SK-N-SH treated with all-trans-retinoic acid at 6 μM for 48 hours (cell line): ENCODE measurements at regions not wholly inside any gene's neighbourhood (a gene's known extent, or its start where the extent isn't known, plus 50 kb on each side); places are given as distances from the start of the nearest gene placed in this dataset.

Experiments
- ARNTL ChIP-seq: fragments of 450-650 bp; formaldehyde crosslinking; IDR thresholded peaks from 2 replicates; pipeline ENCODE4 v1.5.0; 2020; ENCODE audit warnings: low read depth, mild to moderate bottlenecking, moderate library complexity, borderline replicate concordance
- BACH2 ChIP-seq: fragments of 250-450 bp; sonication (Bioruptor Pico); IDR thresholded peaks from 2 replicates; pipeline ENCODE4 v1.9.0; 2021; ENCODE audit warnings: mild to moderate bottlenecking, borderline replicate concordance
- CSDC2 ChIP-seq: fragments of 250-450 bp; sonication (Bioruptor Pico); IDR thresholded peaks from 2 replicates; pipeline ENCODE4 v1.5.0; 2020; ENCODE audit warnings: mild to moderate bottlenecking, moderate library complexity
- GLIS3 ChIP-seq: fragments of 250-450 bp; sonication (Bioruptor Pico); IDR thresholded peaks from 2 replicates; pipeline ENCODE4 v1.5.0; 2020; ENCODE audit warnings: mild to moderate bottlenecking, moderate library complexity
- ISL1 ChIP-seq: fragments of 250-450 bp; sonication (Bioruptor Pico); IDR thresholded peaks from 2 replicates; pipeline ENCODE4 v2.1.2; 2022; ENCODE audit warnings: mild to moderate bottlenecking, moderate library complexity
- OSR1 ChIP-seq: fragments of 250-450 bp; sonication (Bioruptor Pico); IDR thresholded peaks from 2 replicates; pipeline ENCODE4 v1.8.0; 2022; ENCODE audit warnings: moderate library complexity, mild to moderate bottlenecking, inconsistent platforms
- RARB ChIP-seq: fragments of 250-450 bp; sonication (Bioruptor Pico); IDR thresholded peaks from 2 replicates; pipeline ENCODE4 v1.8.0; 2021; ENCODE audit warnings: mild to moderate bottlenecking, moderate library complexity
- SNAI2 ChIP-seq: fragments of 250-450 bp; sonication (Bioruptor Pico); IDR thresholded peaks from 2 replicates; pipeline ENCODE4 v1.5.0; 2020; ENCODE audit warnings: mild to moderate bottlenecking, moderate library complexity
- ZFP3 ChIP-seq: fragments of 250-450 bp; sonication (Bioruptor Pico); IDR thresholded peaks from 2 replicates; pipeline ENCODE4 v1.5.0; 2020; ENCODE audit warnings: mild to moderate bottlenecking, moderate library complexity
- TF ChIP-seq, protein P1 (sequence below): fragments of 250-450 bp; sonication (Bioruptor Pico); IDR thresholded peaks from 2 replicates; pipeline ENCODE4 v1.8.0; 2020; ENCODE audit warnings: mild to moderate bottlenecking, moderate library complexity, borderline replicate concordance
- TF ChIP-seq, protein P2 (sequence below): fragments of 250-450 bp; sonication (Bioruptor Pico); IDR thresholded peaks from 2 replicates; pipeline ENCODE4 v1.5.1; 2021; ENCODE audit warnings: mild to moderate bottlenecking, moderate library complexity

DNA sequence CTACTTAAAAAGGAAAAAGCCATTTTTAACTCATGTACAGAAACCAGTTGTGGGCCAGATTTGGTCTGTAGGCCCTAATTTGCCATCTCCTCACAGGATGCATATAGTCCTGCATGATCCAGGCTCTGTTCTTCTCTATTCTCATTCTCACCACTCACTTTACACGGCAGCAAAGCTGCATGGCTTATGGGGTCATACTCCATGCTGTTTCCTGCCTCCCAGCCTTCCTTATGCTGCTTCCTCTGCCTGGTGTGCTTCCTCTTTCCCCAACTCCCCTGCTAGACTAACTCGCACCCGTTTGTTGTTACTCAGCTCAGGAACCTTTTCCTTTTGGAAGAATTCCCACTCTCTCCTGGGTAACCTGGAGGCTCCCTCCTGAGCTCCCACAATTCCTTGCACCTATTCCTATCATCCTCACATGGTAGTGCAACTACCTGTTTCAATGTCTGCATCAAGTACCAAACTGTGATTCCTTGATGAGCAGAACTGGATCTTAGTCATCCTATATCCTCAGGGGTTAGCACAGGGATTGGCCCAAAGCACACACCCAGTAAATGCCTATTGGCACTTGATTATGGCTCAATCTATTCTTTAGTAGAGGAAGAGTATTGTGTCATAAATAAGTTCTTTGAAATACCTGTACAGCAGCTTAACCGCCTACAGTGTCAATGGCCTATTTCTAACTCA lies 172.1 kb upstream of the MITF start:
- TF ChIP-seq OSR1 (CRISPR knock-in tag) = no peak
- TF ChIP-seq ARNTL (CRISPR knock-in tag) = no peak
- no peak for TF ChIP-seq ISL1 (CRISPR knock-in tag)
- no peak for TF ChIP-seq RARB (CRISPR knock-in tag)
- no peak for TF ChIP-seq BACH2 (CRISPR knock-in tag)
- TF ChIP-seq, protein P1, sequence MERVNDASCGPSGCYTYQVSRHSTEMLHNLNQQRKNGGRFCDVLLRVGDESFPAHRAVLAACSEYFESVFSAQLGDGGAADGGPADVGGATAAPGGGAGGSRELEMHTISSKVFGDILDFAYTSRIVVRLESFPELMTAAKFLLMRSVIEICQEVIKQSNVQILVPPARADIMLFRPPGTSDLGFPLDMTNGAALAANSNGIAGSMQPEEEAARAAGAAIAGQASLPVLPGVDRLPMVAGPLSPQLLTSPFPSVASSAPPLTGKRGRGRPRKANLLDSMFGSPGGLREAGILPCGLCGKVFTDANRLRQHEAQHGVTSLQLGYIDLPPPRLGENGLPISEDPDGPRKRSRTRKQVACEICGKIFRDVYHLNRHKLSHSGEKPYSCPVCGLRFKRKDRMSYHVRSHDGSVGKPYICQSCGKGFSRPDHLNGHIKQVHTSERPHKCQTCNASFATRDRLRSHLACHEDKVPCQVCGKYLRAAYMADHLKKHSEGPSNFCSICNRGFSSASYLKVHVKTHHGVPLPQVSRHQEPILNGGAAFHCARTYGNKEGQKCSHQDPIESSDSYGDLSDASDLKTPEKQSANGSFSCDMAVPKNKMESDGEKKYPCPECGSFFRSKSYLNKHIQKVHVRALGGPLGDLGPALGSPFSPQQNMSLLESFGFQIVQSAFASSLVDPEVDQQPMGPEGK (CRISPR knock-in tag) = no peak
- no peak for TF ChIP-seq GLIS3 (CRISPR knock-in tag)
- TF ChIP-seq ZFP3 = no peak
- TF ChIP-seq SNAI2 (CRISPR knock-in tag) = no peak
- TF ChIP-seq, protein P2, sequence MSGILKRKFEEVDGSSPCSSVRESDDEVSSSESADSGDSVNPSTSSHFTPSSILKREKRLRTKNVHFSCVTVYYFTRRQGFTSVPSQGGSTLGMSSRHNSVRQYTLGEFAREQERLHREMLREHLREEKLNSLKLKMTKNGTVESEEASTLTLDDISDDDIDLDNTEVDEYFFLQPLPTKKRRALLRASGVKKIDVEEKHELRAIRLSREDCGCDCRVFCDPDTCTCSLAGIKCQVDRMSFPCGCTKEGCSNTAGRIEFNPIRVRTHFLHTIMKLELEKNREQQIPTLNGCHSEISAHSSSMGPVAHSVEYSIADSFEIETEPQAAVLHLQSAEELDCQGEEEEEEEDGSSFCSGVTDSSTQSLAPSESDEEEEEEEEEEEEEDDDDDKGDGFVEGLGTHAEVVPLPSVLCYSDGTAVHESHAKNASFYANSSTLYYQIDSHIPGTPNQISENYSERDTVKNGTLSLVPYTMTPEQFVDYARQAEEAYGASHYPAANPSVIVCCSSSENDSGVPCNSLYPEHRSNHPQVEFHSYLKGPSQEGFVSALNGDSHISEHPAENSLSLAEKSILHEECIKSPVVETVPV (CRISPR knock-in tag) = no peak
- no peak for TF ChIP-seq CSDC2 (CRISPR knock-in tag)
